Activated T-helper 1 cell treated with anti-CD3 and anti-CD28 coated beads, Interleukin-12 subunit alpha, Interleukin-12 subunit beta, Interleukin-2, Interleukin-4 antibody, amounts not matched to agents 30 ng/mL and 10 ng/mL and 1 ng/mL, durations not matched to agents 14 hours and 24 hours and 36 hours (primary cell): ENCODE measurements at regions not wholly inside any gene's neighbourhood (a gene's known extent, or its start where the extent isn't known, plus 50 kb on each side); places are given as distances from the start of the nearest gene placed in this dataset.

Source experiments
- DNase-seq: peaks from one replicate; pipeline ENCODE4 v3.0.0; 2021; ENCODE audit warnings: low spot score
- H3K27ac Mint-ChIP-seq: one replicate; pipeline ENCODE4 v1.8.0; 2021; ENCODE audit warnings: mild to moderate bottlenecking, mixed read lengths
- H3K27me3 Mint-ChIP-seq: one replicate; pipeline ENCODE4 v1.8.0; 2022; ENCODE audit warnings: mild to moderate bottlenecking, moderate library complexity, mixed read lengths; ENCODE audit not compliant: insufficient read depth
- H3K36me3 Mint-ChIP-seq: one replicate; pipeline ENCODE4 v1.8.0; 2021; ENCODE audit warnings: low read depth, mixed read lengths
- H3K4me1 Mint-ChIP-seq: one replicate; pipeline ENCODE4 v1.8.0; 2021; ENCODE audit warnings: low read depth, mixed read lengths
- H3K4me3 Mint-ChIP-seq: one replicate; pipeline ENCODE4 v1.8.0; 2021; ENCODE audit warnings: mild to moderate bottlenecking, moderate library complexity, mixed read lengths
- H3K9me3 Mint-ChIP-seq: one replicate; pipeline ENCODE4 v1.8.0; 2021; ENCODE audit warnings: mixed read lengths
- intact Hi-C: fragments of 100-400 bp; cut with micrococcal nuclease; formaldehyde crosslinking; loops from one replicate; pipeline ENCODE4 v1.15.1; 2024

DNA sequence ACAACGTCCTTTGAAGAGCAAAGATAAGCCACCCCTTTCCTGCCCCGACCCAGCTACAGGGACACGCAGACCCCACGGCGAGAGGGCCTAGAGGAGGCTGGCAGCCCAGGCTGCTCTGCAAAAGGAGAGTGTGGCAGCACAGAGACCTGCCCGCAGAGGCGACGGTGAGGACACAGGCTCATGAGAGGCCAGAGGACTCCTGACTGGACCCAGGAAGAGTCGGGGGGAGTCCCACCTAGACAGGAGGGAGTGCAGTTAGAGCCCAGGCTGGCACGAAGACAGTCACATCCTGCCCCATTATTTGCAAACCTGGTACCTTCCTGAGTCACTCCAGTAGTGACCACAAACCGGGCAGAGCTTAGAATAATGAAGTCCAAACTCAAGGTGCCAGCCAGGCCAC lies 227.7 kb upstream of the CDH4 start:
- Mint-ChIP-seq H3K27ac (no peak overlapping the region), H3K27me3 (peaks cover 2% of the 10 kb centered on the region), H3K4me3 (no peak overlapping the region), H3K36me3 (no peaks in the 10 kb centered on the region), H3K4me1 (no peaks in the 10 kb centered on the region), H3K9me3 (peaks cover 24% of the 10 kb centered on the region)
- intact Hi-C loops: no loop called here
- DNase-seq: no peak

- H3K27me3 Mint-ChIP-seq: peaks cover 2% of the 10 kb centered on the region
- DNase-seq: no peak
- H3K36me3 Mint-ChIP-seq: no peaks in the 10 kb centered on the region
- intact Hi-C loops: no loop called here
- H3K27ac Mint-ChIP-seq: no peak overlapping the region
- H3K4me3 Mint-ChIP-seq: no peak overlapping the region
- peaks cover 21% of the 10 kb centered on the region for H3K9me3 Mint-ChIP-seq
- H3K4me1 Mint-ChIP-seq: no peaks in the 10 kb centered on the region
Observed at GRCh38 chr20:61025536-61025935, 226.5 kb upstream of the CDH4 start.

- Mint-ChIP-seq H3K4me1 (no peaks in the 10 kb centered on the region), H3K4me3 (no peak overlapping the region), H3K27me3 (peaks cover 2% of the 10 kb centered on the region), H3K9me3 (peaks cover 21% of the 10 kb centered on the region), H3K36me3 (no peaks in the 10 kb centered on the region), H3K27ac (no peak overlapping the region)
- no peak for DNase-seq
- intact Hi-C loops: no loop called here
Observed at GRCh38 chr20:61026173-61026572, 225.9 kb upstream of the CDH4 start.

GRCh38 chr20:61026731-61027130 lies 225.3 kb upstream of the CDH4 start:
- intact Hi-C loops: no loop called here
- Mint-ChIP-seq H3K36me3 (no peaks in the 10 kb centered on the region), H3K27me3 (peaks cover 2% of the 10 kb centered on the region), H3K27ac (no peak overlapping the region), H3K9me3 (peaks cover 21% of the 10 kb centered on the region), H3K4me3 (no peak overlapping the region), H3K4me1 (no peaks in the 10 kb centered on the region)
- DNase-seq: no peak

- intact Hi-C loops: no loop called here
- H3K4me1 Mint-ChIP-seq: no peaks in the 10 kb centered on the region
- H3K27ac Mint-ChIP-seq: no peak overlapping the region
- no peaks in the 10 kb centered on the region for H3K36me3 Mint-ChIP-seq
- H3K9me3 Mint-ChIP-seq: peaks cover 18% of the 10 kb centered on the region
- peaks cover 2% of the 10 kb centered on the region for H3K27me3 Mint-ChIP-seq
- H3K4me3 Mint-ChIP-seq: no peak overlapping the region
- DNase-seq: no peak
Observed at GRCh38 chr20:61027218-61027617, 224.8 kb upstream of the CDH4 start.

DNA sequence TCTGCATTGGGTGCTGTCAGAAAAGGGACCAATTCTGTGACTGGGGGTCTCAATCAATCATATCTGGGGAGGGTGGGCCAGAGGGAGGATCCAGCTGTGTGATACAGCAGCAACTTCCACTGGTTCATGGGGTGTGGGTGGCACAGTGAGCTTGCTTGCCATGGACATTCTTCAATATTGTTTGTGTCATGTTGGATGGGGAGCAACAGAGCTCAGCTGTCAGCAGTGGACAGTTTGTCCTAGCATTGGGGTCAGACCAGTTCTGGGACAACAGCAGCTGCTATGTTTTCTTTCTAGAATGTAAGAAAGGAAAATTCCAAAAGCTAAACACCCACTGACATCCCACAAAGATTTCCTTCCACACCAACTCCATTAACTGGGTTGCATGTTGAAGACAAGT lies 221.9 kb upstream of the CDH4 start:
- no peaks in the 10 kb centered on the region for H3K4me1 Mint-ChIP-seq
- intact Hi-C loops: no loop called here
- no peak overlapping the region for H3K27ac Mint-ChIP-seq
- no peak for DNase-seq
- no peak overlapping the region for H3K4me3 Mint-ChIP-seq
- H3K9me3 Mint-ChIP-seq: peaks cover 12% of the 10 kb centered on the region
- peaks cover 2% of the 10 kb centered on the region for H3K27me3 Mint-ChIP-seq
- H3K36me3 Mint-ChIP-seq: no peaks in the 10 kb centered on the region

DNA sequence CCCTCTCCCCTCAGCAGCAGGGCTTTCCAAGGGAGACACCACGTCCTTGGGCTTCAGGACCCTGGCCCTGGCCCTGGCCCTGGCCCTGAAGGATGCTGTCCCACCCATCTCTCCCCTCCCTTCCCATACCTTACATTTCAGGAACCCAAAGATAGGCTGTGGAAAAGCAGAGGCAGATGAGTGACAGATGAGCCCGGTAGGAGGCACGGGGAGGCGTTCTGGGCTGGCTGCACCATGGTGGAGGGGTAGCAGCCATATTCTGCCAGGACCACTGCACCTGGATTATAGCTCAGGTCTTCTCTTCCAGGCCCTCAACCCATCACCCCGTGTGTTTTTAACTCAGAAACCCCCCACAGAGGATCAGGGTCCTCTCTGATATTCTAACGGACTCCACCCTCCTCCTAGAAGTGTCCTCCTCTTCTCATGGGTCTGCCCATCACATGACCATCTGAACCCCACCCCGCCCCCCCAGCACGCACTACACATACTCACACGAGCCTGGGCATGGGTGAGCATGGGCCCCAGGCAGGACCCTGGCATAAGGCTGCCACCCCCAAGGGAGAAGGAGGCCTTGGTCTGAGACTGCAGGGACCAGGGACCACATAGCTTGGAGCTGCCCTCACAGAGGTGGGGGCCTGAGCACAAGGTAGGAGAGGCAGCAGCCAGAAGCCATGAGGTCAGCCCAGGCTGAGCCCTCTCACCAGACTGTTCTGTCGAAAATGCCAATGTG lies 220.8 kb upstream of the CDH4 start:
- H3K9me3 Mint-ChIP-seq: peaks cover 8% of the 10 kb centered on the region
- H3K4me1 Mint-ChIP-seq: no peaks in the 10 kb centered on the region
- H3K27me3 Mint-ChIP-seq: peaks cover 2% of the 10 kb centered on the region
- no peak overlapping the region for H3K27ac Mint-ChIP-seq
- no peak for DNase-seq
- no peaks in the 10 kb centered on the region for H3K36me3 Mint-ChIP-seq
- intact Hi-C loops: no loop called here
- H3K4me3 Mint-ChIP-seq: no peak overlapping the region

DNA sequence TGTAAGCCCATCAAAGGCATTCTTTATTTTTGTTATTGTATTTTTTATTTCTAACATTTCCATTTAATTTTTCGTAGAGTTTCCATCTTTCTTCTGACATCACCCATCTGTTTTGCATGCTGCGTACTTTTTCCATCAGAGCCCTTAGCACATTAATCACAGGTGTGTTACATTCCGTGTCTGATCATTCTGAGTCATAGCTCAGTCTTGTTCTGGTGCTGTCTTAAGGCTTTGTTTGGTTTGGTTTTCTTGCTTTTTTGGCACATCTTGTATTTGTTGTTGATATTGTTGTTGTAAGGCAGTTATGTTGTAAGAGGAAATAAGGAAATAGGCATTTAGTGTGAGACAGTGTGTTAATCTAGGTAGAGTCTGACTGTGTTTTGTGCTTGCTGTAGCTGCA lies 214.6 kb upstream of the CDH4 start:
- no peaks in the 10 kb centered on the region for H3K27me3 Mint-ChIP-seq

GRCh38 chr20:61041481-61041880 lies 210.6 kb upstream of the CDH4 start:
- no peak overlapping the region for H3K27ac Mint-ChIP-seq
- H3K4me1 Mint-ChIP-seq: no peaks in the 10 kb centered on the region
- intact Hi-C loops: no loop called here
- H3K9me3 Mint-ChIP-seq: peaks cover 6% of the 10 kb centered on the region
- DNase-seq: no peak
- H3K27me3 Mint-ChIP-seq: no peaks in the 10 kb centered on the region
- no peak overlapping the region for H3K4me3 Mint-ChIP-seq
- no peaks in the 10 kb centered on the region for H3K36me3 Mint-ChIP-seq

More for the DNA sequence above, 214.6 kb upstream of the CDH4 start:
- Mint-ChIP-seq H3K27ac (no peak overlapping the region), H3K36me3 (no peaks in the 10 kb centered on the region), H3K4me1 (no peaks in the 10 kb centered on the region), H3K4me3 (no peak overlapping the region), H3K9me3 (no peaks in the 10 kb centered on the region)
- intact Hi-C loops: no loop called here
- no peak for DNase-seq

DNA sequence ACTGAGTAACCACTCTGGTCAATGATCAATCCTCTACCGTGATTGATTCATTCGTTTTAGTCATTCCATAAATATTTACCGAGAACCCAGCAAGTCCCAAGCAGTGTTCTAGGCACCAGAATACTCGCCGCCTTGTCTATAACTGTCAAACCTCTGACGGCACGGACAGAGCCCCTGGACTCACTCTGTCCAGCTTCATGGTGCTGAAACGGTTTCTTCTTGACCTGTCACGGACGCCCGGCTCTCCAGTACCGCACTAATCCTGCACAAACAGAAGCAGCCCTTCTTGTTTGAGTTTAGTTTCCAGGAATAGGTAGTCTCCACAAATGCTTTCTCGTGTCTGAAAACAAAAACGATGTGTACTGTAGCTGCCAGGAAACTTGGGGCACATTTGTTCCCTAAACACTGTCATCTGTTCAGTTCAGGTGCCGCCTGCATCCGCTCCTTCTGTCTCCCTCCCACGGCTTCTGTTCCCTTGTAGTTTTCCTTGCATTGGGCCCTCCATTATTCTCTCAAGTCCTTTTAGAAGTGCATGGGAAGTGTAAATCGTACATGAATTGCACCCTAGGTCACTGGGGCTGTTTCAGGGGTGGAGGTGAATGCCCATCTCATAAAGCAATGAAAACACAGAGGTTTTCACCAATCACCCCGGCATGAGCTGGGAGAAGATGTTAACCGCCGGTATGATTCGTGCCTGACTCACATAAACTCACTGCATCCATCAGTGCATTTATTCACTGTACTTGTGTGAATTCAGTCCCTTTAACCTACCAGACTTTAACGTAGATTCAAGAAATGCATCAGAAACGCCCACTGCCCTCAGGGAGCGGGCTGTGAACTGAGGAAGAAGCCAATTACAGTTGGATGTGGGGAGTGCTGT lies 209.3 kb upstream of the CDH4 start:
- H3K4me3 Mint-ChIP-seq: no peak overlapping the region
- peaks cover 9% of the 10 kb centered on the region for H3K9me3 Mint-ChIP-seq
- DNase-seq: no peak
- no peaks in the 10 kb centered on the region for H3K36me3 Mint-ChIP-seq
- H3K4me1 Mint-ChIP-seq: no peaks in the 10 kb centered on the region
- intact Hi-C loops: no loop called here
- no peak overlapping the region for H3K27ac Mint-ChIP-seq
- H3K27me3 Mint-ChIP-seq: no peaks in the 10 kb centered on the region

- Mint-ChIP-seq H3K4me3 (no peak overlapping the region), H3K27ac (no peak overlapping the region), H3K36me3 (no peaks in the 10 kb centered on the region), H3K4me1 (no peaks in the 10 kb centered on the region), H3K9me3 (peaks cover 9% of the 10 kb centered on the region), H3K27me3 (no peaks in the 10 kb centered on the region)
- no peak for DNase-seq
- intact Hi-C loops: no loop called here
Observed at GRCh38 chr20:61043681-61044080, 208.4 kb upstream of the CDH4 start.

- Mint-ChIP-seq H3K27ac (no peak overlapping the region), H3K27me3 (no peaks in the 10 kb centered on the region), H3K36me3 (no peaks in the 10 kb centered on the region), H3K9me3 (peaks cover 9% of the 10 kb centered on the region), H3K4me1 (no peaks in the 10 kb centered on the region), H3K4me3 (no peak overlapping the region)
- no peak for DNase-seq
- intact Hi-C loops: no loop called here
Observed at GRCh38 chr20:61044499-61044898, 207.6 kb upstream of the CDH4 start.

- H3K4me3 Mint-ChIP-seq: no peak overlapping the region
- no peak overlapping the region for H3K27ac Mint-ChIP-seq
- H3K27me3 Mint-ChIP-seq: no peaks in the 10 kb centered on the region
- intact Hi-C loops: no loop called here
- H3K9me3 Mint-ChIP-seq: peaks cover 9% of the 10 kb centered on the region
- no peak for DNase-seq
- no peaks in the 10 kb centered on the region for H3K4me1 Mint-ChIP-seq
- no peaks in the 10 kb centered on the region for H3K36me3 Mint-ChIP-seq
Observed at GRCh38 chr20:61045091-61045490, 207.0 kb upstream of the CDH4 start.
